ENCODE measurements at regions not wholly inside any gene's neighbourhood (a gene's known extent, or its start where the extent isn't known, plus 50 kb on each side); places are given as distances from the start of the nearest gene placed in this dataset.

DNA sequence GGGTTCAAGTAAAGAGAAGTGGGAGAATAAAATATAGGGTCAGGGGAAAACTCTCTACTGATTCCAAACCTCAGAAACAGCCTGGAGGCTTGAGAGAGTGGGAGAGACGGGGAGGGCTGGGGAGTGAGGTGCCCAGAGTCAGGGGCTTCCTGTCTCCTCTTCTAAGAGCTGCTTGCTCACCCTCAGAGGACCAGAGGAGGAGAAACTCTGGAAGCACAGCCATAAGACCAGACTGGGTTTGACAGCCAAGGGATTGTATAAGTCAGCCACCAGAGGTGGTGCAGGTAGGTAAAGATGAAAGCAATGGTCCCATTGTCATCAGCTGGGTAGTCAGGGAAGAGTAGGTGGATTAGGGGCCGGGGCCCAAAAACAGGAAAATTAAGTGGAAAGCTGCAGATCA is 259.4 kb downstream of the TNS1 start:
- Histone ChIP-seq H3K27me3 (replicated peaks in 1 of 2; ENCODE audit: control insufficient read depth in 2 of 2, insufficient read depth in 2 of 2, low read length in 1 of 2) (no peaks in the 10 kb centered on the region; a peak in 2 of 4 replicates), H3K4me1 (ENCODE audit: control insufficient read depth, insufficient read depth, low read length) (no peaks in the 10 kb centered on the region), H3K36me3 (ENCODE audit: control insufficient read depth in 2 of 2, insufficient read depth in 2 of 2, low read length in 1 of 2) (no peaks in the 10 kb centered on the region), H3K4me3 (no peak overlapping the region), H4K20me1 (ENCODE audit: control insufficient read depth, insufficient read depth) (no peaks in the 10 kb centered on the region), H3K9me3 (replicated peaks; ENCODE audit: control insufficient read depth, insufficient read depth, low read length) (no peaks in the 10 kb centered on the region), H3K79me2 (ENCODE audit: control insufficient read depth, insufficient read depth, low read length) (no peaks in the 10 kb centered on the region), H2AFZ (ENCODE audit: control insufficient read depth, low read depth, low read length) (no peak overlapping the region), H3K4me2 (ENCODE audit: control insufficient read depth, insufficient read depth) (no peak overlapping the region), H3K27ac (ENCODE audit: control insufficient read depth, insufficient read depth) (no peak overlapping the region), H3K9ac (ENCODE audit: control insufficient read depth, insufficient read depth, low read length) (no peak overlapping the region)
- in situ Hi-C loops (cut with MboI): no loop called here
- WGBS (ENCODE audit: insufficient coverage, insufficient replicate concordance, low lambda C conversion rate, missing lambda C conversion rate): 0% methylated on average over 2 of the region's 2 CpGs
- POLR2A ChIA-PET: interaction anchor here (0.5 kb wide), 1 partner anchor 345 kb away, joined by 4 read pairs; no protein-coding TSS in a partner anchor
- DNase-seq (ENCODE audit: low read depth, low spot score) (no peak), FAIRE-seq (no peak), ATAC-seq (no peak)
- intact Hi-C loops (cut with micrococcal nuclease; ENCODE audit: unreplicated experiment): no loop called here
- no peak for TF ChIP-seq PAX5 (IDR thresholded peaks at IDR 0.05; ENCODE audit: borderline replicate concordance, low read depth, low read length)
- TF ChIP-seq, protein P1, sequence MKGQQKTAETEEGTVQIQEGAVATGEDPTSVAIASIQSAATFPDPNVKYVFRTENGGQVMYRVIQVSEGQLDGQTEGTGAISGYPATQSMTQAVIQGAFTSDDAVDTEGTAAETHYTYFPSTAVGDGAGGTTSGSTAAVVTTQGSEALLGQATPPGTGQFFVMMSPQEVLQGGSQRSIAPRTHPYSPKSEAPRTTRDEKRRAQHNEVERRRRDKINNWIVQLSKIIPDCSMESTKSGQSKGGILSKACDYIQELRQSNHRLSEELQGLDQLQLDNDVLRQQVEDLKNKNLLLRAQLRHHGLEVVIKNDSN (IDR thresholded peaks at IDR 0.05; ENCODE audit: borderline replicate concordance, extremely low read length, insufficient read depth, low read depth, low read length): no peak
- TF ChIP-seq RAD51 (IDR thresholded peaks at IDR 0.05): no peak
- no peak for TF ChIP-seq NBN (IDR thresholded peaks at IDR 0.05)
- TF ChIP-seq ZNF274 (IDR thresholded peaks at IDR 0.05; ENCODE audit: insufficient read depth, insufficient read length): no peak
- TF ChIP-seq HCFC1 (IDR thresholded peaks at IDR 0.05; ENCODE audit: low read length): no peak
- TF ChIP-seq, protein P2, sequence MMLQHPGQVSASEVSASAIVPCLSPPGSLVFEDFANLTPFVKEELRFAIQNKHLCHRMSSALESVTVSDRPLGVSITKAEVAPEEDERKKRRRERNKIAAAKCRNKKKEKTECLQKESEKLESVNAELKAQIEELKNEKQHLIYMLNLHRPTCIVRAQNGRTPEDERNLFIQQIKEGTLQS (IDR thresholded peaks at IDR 0.05; ENCODE audit: borderline replicate concordance, extremely low read depth, low read depth, low read length): no peak
- TF ChIP-seq, protein P3, sequence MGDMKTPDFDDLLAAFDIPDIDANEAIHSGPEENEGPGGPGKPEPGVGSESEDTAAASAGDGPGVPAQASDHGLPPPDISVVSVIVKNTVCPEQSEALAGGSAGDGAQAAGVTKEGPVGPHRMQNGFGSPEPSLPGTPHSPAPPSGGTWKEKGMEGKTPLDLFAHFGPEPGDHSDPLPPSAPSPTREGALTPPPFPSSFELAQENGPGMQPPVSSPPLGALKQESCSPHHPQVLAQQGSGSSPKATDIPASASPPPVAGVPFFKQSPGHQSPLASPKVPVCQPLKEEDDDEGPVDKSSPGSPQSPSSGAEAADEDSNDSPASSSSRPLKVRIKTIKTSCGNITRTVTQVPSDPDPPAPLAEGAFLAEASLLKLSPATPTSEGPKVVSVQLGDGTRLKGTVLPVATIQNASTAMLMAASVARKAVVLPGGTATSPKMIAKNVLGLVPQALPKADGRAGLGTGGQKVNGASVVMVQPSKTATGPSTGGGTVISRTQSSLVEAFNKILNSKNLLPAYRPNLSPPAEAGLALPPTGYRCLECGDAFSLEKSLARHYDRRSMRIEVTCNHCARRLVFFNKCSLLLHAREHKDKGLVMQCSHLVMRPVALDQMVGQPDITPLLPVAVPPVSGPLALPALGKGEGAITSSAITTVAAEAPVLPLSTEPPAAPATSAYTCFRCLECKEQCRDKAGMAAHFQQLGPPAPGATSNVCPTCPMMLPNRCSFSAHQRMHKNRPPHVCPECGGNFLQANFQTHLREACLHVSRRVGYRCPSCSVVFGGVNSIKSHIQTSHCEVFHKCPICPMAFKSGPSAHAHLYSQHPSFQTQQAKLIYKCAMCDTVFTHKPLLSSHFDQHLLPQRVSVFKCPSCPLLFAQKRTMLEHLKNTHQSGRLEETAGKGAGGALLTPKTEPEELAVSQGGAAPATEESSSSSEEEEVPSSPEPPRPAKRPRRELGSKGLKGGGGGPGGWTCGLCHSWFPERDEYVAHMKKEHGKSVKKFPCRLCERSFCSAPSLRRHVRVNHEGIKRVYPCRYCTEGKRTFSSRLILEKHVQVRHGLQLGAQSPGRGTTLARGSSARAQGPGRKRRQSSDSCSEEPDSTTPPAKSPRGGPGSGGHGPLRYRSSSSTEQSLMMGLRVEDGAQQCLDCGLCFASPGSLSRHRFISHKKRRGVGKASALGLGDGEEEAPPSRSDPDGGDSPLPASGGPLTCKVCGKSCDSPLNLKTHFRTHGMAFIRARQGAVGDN (IDR thresholded peaks at IDR 0.05): no peak
- TF ChIP-seq FOXM1 (IDR thresholded peaks at IDR 0.05; ENCODE audit: low read depth, low read length): no peak
- no peak for TF ChIP-seq BHLHE40 (IDR thresholded peaks at IDR 0.05; ENCODE audit: borderline replicate concordance in 1 of 2, low read depth in 2 of 2, low read length in 1 of 2)
- TF ChIP-seq SMAD1 (IDR thresholded peaks at IDR 0.05; ENCODE audit: low read depth, partially characterized antibody): no peak
- no peak for TF ChIP-seq MEF2A (IDR thresholded peaks at IDR 0.05; ENCODE audit: insufficient read depth, low read depth, low read length)
- TF ChIP-seq, protein P4, sequence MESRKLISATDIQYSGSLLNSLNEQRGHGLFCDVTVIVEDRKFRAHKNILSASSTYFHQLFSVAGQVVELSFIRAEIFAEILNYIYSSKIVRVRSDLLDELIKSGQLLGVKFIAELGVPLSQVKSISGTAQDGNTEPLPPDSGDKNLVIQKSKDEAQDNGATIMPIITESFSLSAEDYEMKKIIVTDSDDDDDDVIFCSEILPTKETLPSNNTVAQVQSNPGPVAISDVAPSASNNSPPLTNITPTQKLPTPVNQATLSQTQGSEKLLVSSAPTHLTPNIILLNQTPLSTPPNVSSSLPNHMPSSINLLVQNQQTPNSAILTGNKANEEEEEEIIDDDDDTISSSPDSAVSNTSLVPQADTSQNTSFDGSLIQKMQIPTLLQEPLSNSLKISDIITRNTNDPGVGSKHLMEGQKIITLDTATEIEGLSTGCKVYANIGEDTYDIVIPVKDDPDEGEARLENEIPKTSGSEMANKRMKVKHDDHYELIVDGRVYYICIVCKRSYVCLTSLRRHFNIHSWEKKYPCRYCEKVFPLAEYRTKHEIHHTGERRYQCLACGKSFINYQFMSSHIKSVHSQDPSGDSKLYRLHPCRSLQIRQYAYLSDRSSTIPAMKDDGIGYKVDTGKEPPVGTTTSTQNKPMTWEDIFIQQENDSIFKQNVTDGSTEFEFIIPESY (IDR thresholded peaks at IDR 0.05): no peak
- TF ChIP-seq DPF2 (IDR thresholded peaks at IDR 0.05): no peak
- TF ChIP-seq ZBED1 (IDR thresholded peaks at IDR 0.05; ENCODE audit: borderline replicate concordance): no peak
- TF ChIP-seq MTA2 (IDR thresholded peaks at IDR 0.05; ENCODE audit: low read depth): no peak
- CTCF ChIA-PET: no interaction called here
- no TSS peak for BruUV-seq (replicated peaks)
- SMC1A ChIA-PET (ENCODE audit: uncharacterized antibody, unreplicated experiment): no interaction called here
- RAD21 ChIA-PET (ENCODE audit: unreplicated experiment): no interaction called here

Data from GM12878 (cell line).